GM21576 (cell line): ENCODE measurements at regions not wholly inside any gene's neighbourhood (a gene's known extent, or its start where the extent isn't known, plus 50 kb on each side); places are given as distances from the start of the nearest gene placed in this dataset.

Experiments
- ATAC-seq: cut with Tn5 transposase; IDR thresholded peaks from one replicate; pipeline ENCODE4 v1.9.1; 2021; ENCODE audit warnings: mild to moderate bottlenecking, moderate library complexity; ENCODE audit not compliant: unreplicated experiment

GRCh38 chr4:38537666-38538065 is 126.3 kb upstream of the KLF3 start:
- ATAC-seq, result no peak

- no peak for ATAC-seq
Measured at GRCh38 chr4:38538517-38538916, 125.5 kb upstream of the KLF3 start.

GRCh38 chr4:38539501-38539900 is 124.5 kb upstream of the KLF3 start:
- no peak for ATAC-seq

GRCh38 chr4:38547052-38547451 is 116.9 kb upstream of the KLF3 start:
- ATAC-seq, result no peak

GRCh38 chr4:38548256-38548655 is 115.7 kb upstream of the KLF3 start:
- ATAC-seq, result no peak

GRCh38 chr4:38559374-38559773 is 104.6 kb upstream of the KLF3 start:
- no peak for ATAC-seq

- no peak for ATAC-seq
Measured at GRCh38 chr4:38560340-38560739, 103.7 kb upstream of the KLF3 start.

- ATAC-seq, result peak; percentile 79
Measured at GRCh38 chr4:38560768-38561558, 103.0 kb upstream of the KLF3 start.

- ATAC-seq, result no peak
Measured at GRCh38 chr4:38562751-38563198, 101.2 kb upstream of the KLF3 start.

- ATAC-seq, result no peak
Measured at GRCh38 chr4:38563707-38564495, 100.1 kb upstream of the KLF3 start.

- ATAC-seq, result no peak
Measured at GRCh38 chr4:38565271-38566199, 98.5 kb upstream of the KLF3 start.

- no peak for ATAC-seq
Measured at GRCh38 chr4:38566806-38567398, 97.1 kb upstream of the KLF3 start.

GRCh38 chr4:38567457-38567856 is 96.5 kb upstream of the KLF3 start:
- ATAC-seq, result no peak

- ATAC-seq, result no peak
Measured at GRCh38 chr4:38568768-38569167, 95.2 kb upstream of the KLF3 start.

- ATAC-seq, result no peak
Measured at GRCh38 chr4:38570647-38571276, 93.2 kb upstream of the KLF3 start.

- ATAC-seq, result no peak
Measured at GRCh38 chr4:38572793-38573192, 91.2 kb upstream of the KLF3 start.

GRCh38 chr4:38574559-38575333 is 89.3 kb upstream of the KLF3 start:
- no peak for ATAC-seq

- no peak for ATAC-seq
Measured at GRCh38 chr4:38576767-38577166, 87.2 kb upstream of the KLF3 start.

- no peak for ATAC-seq
Measured at GRCh38 chr4:38577462-38577861, 86.5 kb upstream of the KLF3 start.
